ENCODE measurements at regions not wholly inside any gene's neighbourhood (a gene's known extent, or its start where the extent isn't known, plus 50 kb on each side); places are given as distances from the start of the nearest gene placed in this dataset.

- no peak for TF ChIP-seq CTCF (IDR thresholded peaks at IDR 0.05)
- no peak for TF ChIP-seq POLR2A (IDR thresholded peaks at IDR 0.05)
These were observed 255.7 kb downstream of the BUB3 start for GRCh38 chr10:123409884-123410283.

All from lower leg skin (tissue), 3 donors.